NT2/D1 (cell line): ENCODE measurements at regions not wholly inside any gene's neighbourhood (a gene's known extent, or its start where the extent isn't known, plus 50 kb on each side); places are given as distances from the start of the nearest gene placed in this dataset.

Source experiments
- DNase-seq: peaks from one replicate; pipeline ENCODE4 v3.0.0-alpha.2; 2011; ENCODE audit warnings: low read depth, low spot score
- H3K27me3 ChIP-seq: 2 replicates; pipeline ENCODE4 v1.6.0; 2011; ENCODE audit warnings: mild to moderate bottlenecking; ENCODE audit not compliant: insufficient read length, insufficient read depth
- H3K36me3 ChIP-seq: 2 replicates; pipeline ENCODE4 v1.6.1; 2011; ENCODE audit warnings: mild to moderate bottlenecking, low read length, mixed read lengths; ENCODE audit not compliant: insufficient read depth, insufficient read length
- H3K4me1 ChIP-seq: 2 replicates; pipeline ENCODE4 v1.5.1; 2011; ENCODE audit not compliant: insufficient read depth, insufficient read length
- H3K4me3 ChIP-seq: 2 replicates; pipeline ENCODE4 v1.5.1; 2011; ENCODE audit warnings: low read depth; ENCODE audit not compliant: insufficient read length
- H3K9ac ChIP-seq: 2 replicates; pipeline ENCODE4 v1.6.0; 2011; ENCODE audit warnings: low read depth; ENCODE audit not compliant: insufficient read length
- H3K9me3 ChIP-seq: 2 replicates; pipeline ENCODE4 v1.5.1; 2011; ENCODE audit warnings: mild to moderate bottlenecking, low read length; ENCODE audit not compliant: insufficient read depth
- SUZ12 ChIP-seq: IDR thresholded peaks from 2 replicates; pipeline ENCODE4 v1.6.1; 2011; ENCODE audit not compliant: insufficient read length, insufficient read depth; ENCODE audit errors: extremely low read depth
- YY1 ChIP-seq: IDR thresholded peaks from 2 replicates; pipeline ENCODE4 v1.6.1; 2011; ENCODE audit not compliant: insufficient read length, insufficient read depth
- ZNF274 ChIP-seq: IDR thresholded peaks from 2 replicates; pipeline ENCODE4 v1.6.1; 2011; ENCODE audit warnings: mild to moderate bottlenecking, low read depth, low read length

GRCh38 chr3:64958199-64958843 is 270.5 kb upstream of the ADAMTS9 start:
- Histone ChIP-seq H3K4me3 (no peak overlapping the region), H3K9ac (no peak overlapping the region)
- no peak for DNase-seq

GRCh38 chr3:64957408-64958198 is 269.8 kb upstream of the ADAMTS9 start:
- H3K9ac ChIP-seq: no peak overlapping the region
- TF ChIP-seq SUZ12 (no peak), YY1 (no peak), ZNF274 (no peak)
- H3K36me3 ChIP-seq: no peaks in the 10 kb centered on the region
- no peak for DNase-seq
- no peaks in the 10 kb centered on the region for H3K27me3 ChIP-seq
- H3K9me3 ChIP-seq: no peaks in the 10 kb centered on the region
- H3K4me1 ChIP-seq: no peaks in the 10 kb centered on the region
- H3K4me3 ChIP-seq: no peak overlapping the region

More at GRCh38 chr3:64958199-64958843, 270.5 kb upstream of the ADAMTS9 start:
- Histone ChIP-seq H3K36me3 (no peaks in the 10 kb centered on the region), H3K4me1 (no peaks in the 10 kb centered on the region), H3K27me3 (no peaks in the 10 kb centered on the region), H3K9me3 (no peaks in the 10 kb centered on the region)
- TF ChIP-seq YY1 (no peak), ZNF274 (no peak), SUZ12 (no peak)

- TF ChIP-seq YY1 (no peak), SUZ12 (no peak), ZNF274 (no peak)
- DNase-seq: no peak
- Histone ChIP-seq H3K27me3 (no peaks in the 10 kb centered on the region), H3K4me3 (no peak overlapping the region), H3K36me3 (no peaks in the 10 kb centered on the region), H3K9ac (no peak overlapping the region), H3K9me3 (no peaks in the 10 kb centered on the region), H3K4me1 (no peaks in the 10 kb centered on the region)
Observed at GRCh38 chr3:64956711-64957325, 269.0 kb upstream of the ADAMTS9 start.

- H3K9me3 ChIP-seq: no peaks in the 10 kb centered on the region
Observed at GRCh38 chr3:64954995-64955636, 267.3 kb upstream of the ADAMTS9 start.

GRCh38 chr3:64945171-64945729 is 257.4 kb upstream of the ADAMTS9 start:
- H3K27me3 ChIP-seq: no peaks in the 10 kb centered on the region
- peak; percentile 92 for DNase-seq
- H3K4me1 ChIP-seq: peaks cover 11% of the 10 kb centered on the region
- H3K9ac ChIP-seq: peak overlapping the region; percentile 27
- no peaks in the 10 kb centered on the region for H3K9me3 ChIP-seq
- no peaks in the 10 kb centered on the region for H3K36me3 ChIP-seq
- H3K4me3 ChIP-seq: no peak overlapping the region
- TF ChIP-seq YY1 (no peak), SUZ12 (no peak), ZNF274 (no peak)

More at GRCh38 chr3:64954995-64955636, 267.3 kb upstream of the ADAMTS9 start:
- Histone ChIP-seq H3K4me3 (no peak overlapping the region), H3K27me3 (no peaks in the 10 kb centered on the region), H3K9ac (no peak overlapping the region), H3K4me1 (no peaks in the 10 kb centered on the region), H3K36me3 (no peaks in the 10 kb centered on the region)
- no peak for TF ChIP-seq YY1
- TF ChIP-seq SUZ12: no peak
- no peak for TF ChIP-seq ZNF274
- no peak for DNase-seq

GRCh38 chr3:64943866-64944265 is 256.1 kb upstream of the ADAMTS9 start:
- H3K4me3 ChIP-seq: no peak overlapping the region
- no peak overlapping the region for H3K9ac ChIP-seq
- peaks cover 11% of the 10 kb centered on the region for H3K4me1 ChIP-seq
- no peaks in the 10 kb centered on the region for H3K36me3 ChIP-seq
- no peaks in the 10 kb centered on the region for H3K9me3 ChIP-seq
- no peak for DNase-seq
- TF ChIP-seq SUZ12 (no peak), ZNF274 (no peak), YY1 (no peak)
- H3K27me3 ChIP-seq: no peaks in the 10 kb centered on the region
